NCI-H446 (cell line): ENCODE measurements at regions not wholly inside any gene's neighbourhood (a gene's known extent, or its start where the extent isn't known, plus 50 kb on each side); places are given as distances from the start of the nearest gene placed in this dataset.
"Not testable (repeated sequence)": the region's sequence is repeated elsewhere in the genome, so short reads cannot be mapped to it uniquely, and the experiment has no call there.

Source experiments
- DNase-seq, 2 experiments: peaks; one replicate each; lab custom pipeline; 2025; lab: John Stamatoyannopoulos, UW

DNA sequence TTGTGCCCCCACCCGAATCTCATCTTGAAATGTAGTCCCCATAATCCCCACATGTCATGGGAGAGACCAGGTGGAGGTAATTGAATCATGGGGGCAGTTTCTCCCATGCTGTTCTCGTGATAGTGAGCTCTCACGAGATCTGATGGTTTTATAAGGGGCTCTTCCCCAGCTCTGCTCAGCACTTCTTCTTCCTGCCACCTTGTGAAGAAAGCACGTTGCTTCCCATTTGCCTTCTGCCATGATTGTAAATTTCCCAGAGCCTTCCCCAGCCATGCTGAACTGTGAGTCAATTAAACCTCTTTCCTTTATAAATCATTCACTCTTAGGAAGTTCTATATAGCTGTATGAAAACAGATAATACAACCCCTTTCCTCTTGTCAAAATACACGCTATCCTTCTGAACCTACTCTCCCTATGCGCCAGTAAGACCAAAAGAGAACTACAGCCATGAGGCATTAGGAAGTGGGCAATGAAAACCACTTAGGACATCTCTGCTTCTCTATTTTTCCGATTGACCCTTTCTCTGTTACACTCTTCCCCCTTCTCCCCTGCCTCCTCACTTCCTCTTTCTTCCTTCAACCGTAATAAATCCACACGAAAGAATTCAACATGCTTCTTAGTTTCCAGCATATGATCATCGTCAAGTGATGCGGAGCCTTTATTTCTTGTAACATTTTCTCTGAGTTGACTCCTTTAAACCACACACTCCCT, 101.2 kb upstream of the WDR11 start:
- DNase-seq = no peak

DNA sequence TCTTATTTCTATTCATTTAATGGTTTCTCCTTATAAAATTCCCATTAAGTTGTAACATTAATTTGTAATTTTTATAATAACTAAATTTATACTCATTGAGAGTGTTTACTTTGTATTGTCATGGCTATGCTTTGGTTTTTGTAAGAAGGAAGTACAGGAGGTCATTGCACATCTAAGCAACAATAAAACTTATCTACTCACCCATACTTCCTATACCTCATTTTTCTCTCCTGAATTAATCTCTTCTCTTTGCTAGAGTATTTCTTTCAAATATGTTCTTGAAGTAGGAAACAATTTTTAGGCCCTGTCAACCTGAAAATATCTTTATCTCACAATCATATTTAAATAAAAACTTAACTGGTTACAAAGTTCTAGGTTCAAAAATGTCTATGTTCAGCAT, 95.4 kb upstream of the WDR11 start:
- DNase-seq = no peak

- no peak for DNase-seq
Observed at GRCh38 chr10:120760253-120760652, 90.9 kb upstream of the WDR11 start.

- no peak for DNase-seq
Observed at GRCh38 chr10:120761951-120762350, 89.2 kb upstream of the WDR11 start.

- DNase-seq = no peak
Observed at GRCh38 chr10:120765226-120765803, 85.8 kb upstream of the WDR11 start.

- DNase-seq = no peak
Observed at GRCh38 chr10:120768227-120768626, 82.9 kb upstream of the WDR11 start.

GRCh38 chr10:120770496-120770895, 80.7 kb upstream of the WDR11 start:
- no peak for DNase-seq

GRCh38 chr10:120776442-120776841, 74.7 kb upstream of the WDR11 start:
- no peak for DNase-seq

DNA sequence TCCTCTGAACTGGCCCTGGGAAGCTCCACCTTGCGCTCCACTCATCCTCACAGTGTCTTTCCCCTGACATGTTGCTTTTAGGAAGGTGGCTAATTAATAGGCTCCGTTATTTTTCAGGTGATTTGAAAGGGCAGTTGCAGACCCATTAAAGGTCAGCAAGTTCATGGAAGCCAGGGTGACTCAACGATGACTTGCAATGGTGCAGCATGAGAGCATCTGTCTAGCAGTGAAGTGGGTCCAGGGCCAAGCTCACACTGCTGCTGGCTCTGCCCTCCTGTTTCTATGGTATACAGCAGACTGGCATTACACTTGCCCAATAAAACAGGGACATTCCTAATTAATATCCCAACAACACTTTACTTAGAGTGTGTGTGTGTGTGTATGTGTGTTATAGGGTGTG, 68.8 kb upstream of the WDR11 start:
- peak in 1 of 2 experiments; percentile 32 for DNase-seq

GRCh38 chr10:120783098-120783497, 68.1 kb upstream of the WDR11 start:
- no peak for DNase-seq

DNA sequence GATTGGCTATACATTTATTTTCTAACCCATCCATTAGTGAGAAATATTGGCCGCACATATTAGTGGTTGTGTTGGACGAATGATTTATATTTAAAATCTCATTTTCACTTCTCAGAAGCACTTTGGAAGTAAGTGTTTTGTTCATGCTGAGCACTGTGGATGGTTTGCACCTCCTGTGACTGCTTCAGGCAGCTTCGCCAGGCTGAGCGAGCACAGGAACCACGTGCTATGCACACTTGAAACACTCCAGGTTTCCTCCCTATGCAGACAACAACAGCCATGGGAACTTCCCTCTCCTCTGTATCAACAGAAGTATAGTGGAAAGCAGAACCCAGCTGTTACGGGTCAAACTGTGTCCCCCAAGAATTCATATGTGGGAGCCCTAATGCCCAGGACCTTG, 67.3 kb upstream of the WDR11 start:
- no peak for DNase-seq

- DNase-seq = peak in 1 of 2 experiments; percentile 39
Observed at GRCh38 chr10:120788771-120789170, 62.4 kb upstream of the WDR11 start.

GRCh38 chr10:120789303-120790203, 61.6 kb upstream of the WDR11 start:
- no peak for DNase-seq

- no peak for DNase-seq
Observed at GRCh38 chr10:120791316-120791715, 59.8 kb upstream of the WDR11 start.

DNA sequence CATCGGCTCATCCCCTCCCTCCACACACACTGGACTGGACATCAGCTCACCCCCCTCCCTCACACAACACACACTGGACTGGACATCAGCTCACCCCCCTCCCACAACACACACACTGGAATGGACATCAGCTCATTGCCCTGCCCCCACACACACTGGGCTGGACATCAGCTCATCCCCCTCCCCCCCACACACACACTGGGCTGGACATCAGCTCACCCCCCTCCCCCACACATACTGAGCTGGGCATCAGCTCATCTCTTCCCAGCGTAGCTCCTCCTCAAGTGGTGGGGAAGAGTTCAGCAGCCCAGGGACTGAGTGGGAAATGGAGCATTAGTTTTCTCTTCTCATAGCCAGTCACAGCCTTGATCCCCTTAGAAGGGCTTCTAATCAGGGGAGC, 58.1 kb upstream of the WDR11 start:
- DNase-seq = no peak

- peak in 1 of 2 experiments; percentile 55 for DNase-seq
Observed at GRCh38 chr10:120794390-120794789, 56.8 kb upstream of the WDR11 start.

GRCh38 chr10:120798276-120798675, 52.9 kb upstream of the WDR11 start:
- DNase-seq = not testable (repeated sequence)

GRCh38 chr10:120799849-120800248, 51.3 kb upstream of the WDR11 start:
- DNase-seq = no peak

GRCh38 chr10:120800528-120801323, 50.4 kb upstream of the WDR11 start:
- DNase-seq = no peak
